ENCODE measurements at regions not wholly inside any gene's neighbourhood (a gene's known extent, or its start where the extent isn't known, plus 50 kb on each side); places are given as distances from the start of the nearest gene placed in this dataset.

- H3K4me3 Mint-ChIP-seq: no peak overlapping the region
- H3K36me3 ChIP-seq (ENCODE audit: insufficient read depth): no peaks in the 10 kb centered on the region
- ATAC-seq: no peak
Measured at GRCh38 chr13:62206165-62206564, 790.5 kb upstream of the PCDH20 start.

More at GRCh38 chr13:62206165-62206564, 790.5 kb upstream of the PCDH20 start:
- Mint-ChIP-seq H3K36me3 (ENCODE audit: low read depth) (peaks cover 8% of the 10 kb centered on the region; the same call in 2 of the 3 replicates), H3K4me1 (peaks cover 8% of the 10 kb centered on the region; the same call in 2 of the 3 replicates), H3K9me3 (peaks cover 13% of the 10 kb centered on the region; the same call in 2 of the 3 replicates), H3K27ac (no peak overlapping the region), H3K27me3 (ENCODE audit: insufficient read depth, low read depth, poor library complexity) (no peaks in the 10 kb centered on the region)
- Histone ChIP-seq H3K27me3 (ENCODE audit: insufficient read depth) (no peaks in the 10 kb centered on the region), H3K79me2 (replicated peaks; ENCODE audit: insufficient read depth) (no peaks in the 10 kb centered on the region), H4K20me1 (replicated peaks; ENCODE audit: insufficient read depth) (no peaks in the 10 kb centered on the region), H3K4me3 (no peak overlapping the region), H3K4me2 (no peak overlapping the region), H3K4me1 (ENCODE audit: insufficient read depth) (peaks cover 8% of the 10 kb centered on the region; the same call in 1 of the 2 replicates), H3K9me2 (ENCODE audit: insufficient read depth) (no peaks in the 10 kb centered on the region), H3K27ac (ENCODE audit: low read depth) (no peak overlapping the region), H2AFZ (no peak overlapping the region), H3F3A (replicated peaks; ENCODE audit: low read depth) (no peaks in the 10 kb centered on the region)
- no peak for DNase-seq (ENCODE audit: low spot score)
- TF ChIP-seq NANOG (IDR thresholded peaks at IDR 0.05; ENCODE audit: borderline replicate concordance) (no peak), JUNB (IDR thresholded peaks at IDR 0.05; ENCODE audit: unreplicated experiment) (no peak), EZH2 (IDR thresholded peaks at IDR 0.05; ENCODE audit: low read depth, unreplicated experiment) (no peak), CTCF (conservative IDR thresholded peaks at IDR 0.05; ENCODE audit: low read depth in 2 of 2) (no peak), EZH2phosphoT487 (IDR thresholded peaks at IDR 0.05; ENCODE audit: unreplicated experiment) (no peak), CREB1 (CRISPR knock-in tag; IDR thresholded peaks at IDR 0.05; ENCODE audit: low read depth) (no peak), POLR2AphosphoS5 (IDR thresholded peaks at IDR 0.05; ENCODE audit: low read depth) (no peak)
- TF ChIP-seq, protein P1, sequence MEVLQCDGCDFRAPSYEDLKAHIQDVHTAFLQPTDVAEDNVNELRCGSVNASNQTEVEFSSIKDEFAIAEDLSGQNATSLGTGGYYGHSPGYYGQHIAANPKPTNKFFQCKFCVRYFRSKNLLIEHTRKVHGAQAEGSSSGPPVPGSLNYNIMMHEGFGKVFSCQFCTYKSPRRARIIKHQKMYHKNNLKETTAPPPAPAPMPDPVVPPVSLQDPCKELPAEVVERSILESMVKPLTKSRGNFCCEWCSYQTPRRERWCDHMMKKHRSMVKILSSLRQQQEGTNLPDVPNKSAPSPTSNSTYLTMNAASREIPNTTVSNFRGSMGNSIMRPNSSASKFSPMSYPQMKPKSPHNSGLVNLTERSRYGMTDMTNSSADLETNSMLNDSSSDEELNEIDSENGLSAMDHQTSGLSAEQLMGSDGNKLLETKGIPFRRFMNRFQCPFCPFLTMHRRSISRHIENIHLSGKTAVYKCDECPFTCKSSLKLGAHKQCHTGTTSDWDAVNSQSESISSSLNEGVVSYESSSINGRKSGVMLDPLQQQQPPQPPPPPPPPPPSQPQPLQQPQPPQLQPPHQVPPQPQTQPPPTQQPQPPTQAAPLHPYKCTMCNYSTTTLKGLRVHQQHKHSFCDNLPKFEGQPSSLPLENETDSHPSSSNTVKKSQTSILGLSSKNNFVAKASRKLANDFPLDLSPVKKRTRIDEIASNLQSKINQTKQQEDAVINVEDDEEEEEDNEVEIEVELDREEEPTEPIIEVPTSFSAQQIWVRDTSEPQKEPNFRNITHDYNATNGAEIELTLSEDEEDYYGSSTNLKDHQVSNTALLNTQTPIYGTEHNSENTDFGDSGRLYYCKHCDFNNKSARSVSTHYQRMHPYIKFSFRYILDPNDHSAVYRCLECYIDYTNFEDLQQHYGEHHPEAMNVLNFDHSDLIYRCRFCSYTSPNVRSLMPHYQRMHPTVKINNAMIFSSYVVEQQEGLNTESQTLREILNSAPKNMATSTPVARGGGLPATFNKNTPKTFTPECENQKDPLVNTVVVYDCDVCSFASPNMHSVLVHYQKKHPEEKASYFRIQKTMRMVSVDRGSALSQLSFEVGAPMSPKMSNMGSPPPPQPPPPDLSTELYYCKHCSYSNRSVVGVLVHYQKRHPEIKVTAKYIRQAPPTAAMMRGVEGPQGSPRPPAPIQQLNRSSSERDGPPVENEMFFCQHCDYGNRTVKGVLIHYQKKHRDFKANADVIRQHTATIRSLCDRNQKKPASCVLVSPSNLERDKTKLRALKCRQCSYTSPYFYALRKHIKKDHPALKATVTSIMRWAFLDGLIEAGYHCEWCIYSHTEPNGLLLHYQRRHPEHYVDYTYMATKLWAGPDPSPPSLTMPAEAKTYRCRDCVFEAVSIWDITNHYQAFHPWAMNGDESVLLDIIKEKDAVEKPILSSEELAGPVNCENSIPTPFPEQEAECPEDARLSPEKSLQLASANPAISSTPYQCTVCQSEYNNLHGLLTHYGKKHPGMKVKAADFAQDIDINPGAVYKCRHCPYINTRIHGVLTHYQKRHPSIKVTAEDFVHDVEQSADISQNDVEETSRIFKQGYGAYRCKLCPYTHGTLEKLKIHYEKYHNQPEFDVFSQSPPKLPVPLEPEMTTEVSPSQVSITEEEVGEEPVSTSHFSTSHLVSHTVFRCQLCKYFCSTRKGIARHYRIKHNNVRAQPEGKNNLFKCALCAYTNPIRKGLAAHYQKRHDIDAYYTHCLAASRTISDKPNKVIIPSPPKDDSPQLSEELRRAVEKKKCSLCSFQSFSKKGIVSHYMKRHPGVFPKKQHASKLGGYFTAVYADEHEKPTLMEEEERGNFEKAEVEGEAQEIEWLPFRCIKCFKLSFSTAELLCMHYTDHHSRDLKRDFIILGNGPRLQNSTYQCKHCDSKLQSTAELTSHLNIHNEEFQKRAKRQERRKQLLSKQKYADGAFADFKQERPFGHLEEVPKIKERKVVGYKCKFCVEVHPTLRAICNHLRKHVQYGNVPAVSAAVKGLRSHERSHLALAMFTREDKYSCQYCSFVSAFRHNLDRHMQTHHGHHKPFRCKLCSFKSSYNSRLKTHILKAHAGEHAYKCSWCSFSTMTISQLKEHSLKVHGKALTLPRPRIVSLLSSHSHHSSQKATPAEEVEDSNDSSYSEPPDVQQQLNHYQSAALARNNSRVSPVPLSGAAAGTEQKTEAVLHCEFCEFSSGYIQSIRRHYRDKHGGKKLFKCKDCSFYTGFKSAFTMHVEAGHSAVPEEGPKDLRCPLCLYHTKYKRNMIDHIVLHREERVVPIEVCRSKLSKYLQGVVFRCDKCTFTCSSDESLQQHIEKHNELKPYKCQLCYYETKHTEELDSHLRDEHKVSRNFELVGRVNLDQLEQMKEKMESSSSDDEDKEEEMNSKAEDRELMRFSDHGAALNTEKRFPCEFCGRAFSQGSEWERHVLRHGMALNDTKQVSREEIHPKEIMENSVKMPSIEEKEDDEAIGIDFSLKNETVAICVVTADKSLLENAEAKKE (CRISPR knock-in tag; IDR thresholded peaks at IDR 0.05): no peak

Data from GM23338 (cell line).